GM18502 (cell line): ENCODE measurements at regions not wholly inside any gene's neighbourhood (a gene's known extent, or its start where the extent isn't known, plus 50 kb on each side); places are given as distances from the start of the nearest gene placed in this dataset.
"Not testable (repeated sequence)": the region's sequence is repeated elsewhere in the genome, so short reads cannot be mapped to it uniquely, and the experiment has no call there.

Source experiments
- ATAC-seq: cut with Tn5 transposase; IDR thresholded peaks from one replicate; pipeline ENCODE4 v1.9.1; 2021; ENCODE audit warnings: mild to moderate bottlenecking; ENCODE audit not compliant: unreplicated experiment, poor library complexity

GRCh38 chr13:18194104-18194503 is 987.5 kb downstream of the TUBA3C start:
- ATAC-seq = not testable (repeated sequence)
